Caco-2 (cell line): ENCODE measurements at regions not wholly inside any gene's neighbourhood (a gene's known extent, or its start where the extent isn't known, plus 50 kb on each side); places are given as distances from the start of the nearest gene placed in this dataset.

Source experiments
- BruUV-seq: library from RNA; stranded (reverse); fragments of 400-500 nt; replicated peaks from 2 replicates; lab custom pipeline; 2021; lab: Mats Ljungman, UMichigan
- CTCF ChIA-PET: fragments of 300-600 bp; sonication (Branson Sonifier 250); formaldehyde crosslinking; loops from one replicate; lab custom pipeline; 2022; ENCODE audit warnings: antibody characterized with exemption; lab: Charles Lee
- POLR2A ChIA-PET: fragments of 300-600 bp; sonication (Branson Sonifier 250); formaldehyde crosslinking; loops from one replicate; lab custom pipeline; 2022; ENCODE audit warnings: antibody characterized with exemption; lab: Charles Lee
- DNase-seq, 2 experiments: peaks; one replicate each; pipeline versions ENCODE4 v3.0.0 to v3.0.0-alpha.2; 2020 to 2022
- H3K27me3 ChIP-seq: replicated peaks from 2 replicates; pipeline ENCODE4 v1.6.0; 2011; ENCODE audit warnings: low read length; ENCODE audit not compliant: control insufficient read depth, insufficient read depth
- H3K36me3 ChIP-seq: 2 replicates; pipeline ENCODE4 v1.5.1; 2011; ENCODE audit warnings: low read length; ENCODE audit not compliant: control insufficient read depth, insufficient read depth
- H3K4me1 ChIP-seq: fragments of 250-450 bp; sonication (Bioruptor Pico); 2 replicates; pipeline ENCODE4 v1.5.1; 2020; ENCODE audit warnings: mild to moderate bottlenecking
- H3K4me3 ChIP-seq: 2 replicates; pipeline ENCODE4 v1.5.1; 2011; ENCODE audit warnings: low read depth, mild to moderate bottlenecking, control low read depth, low read length
- H3K9me3 ChIP-seq: fragments of 250-450 bp; sonication (Bioruptor Pico); 2 replicates; pipeline ENCODE4 v1.5.1; 2020; ENCODE audit warnings: mild to moderate bottlenecking, moderate library complexity
- H3K27ac Mint-ChIP-seq: one replicate; pipeline ENCODE4 v1.8.0; 2022; ENCODE audit warnings: mixed read lengths; ENCODE audit not compliant: unreplicated experiment
- H3K27me3 Mint-ChIP-seq: one replicate; pipeline ENCODE4 v1.8.0; 2022; ENCODE audit warnings: mixed read lengths; ENCODE audit not compliant: insufficient read depth, unreplicated experiment
- H3K36me3 Mint-ChIP-seq: one replicate; pipeline ENCODE4 v1.8.0; 2022; ENCODE audit warnings: mild to moderate bottlenecking, mixed read lengths; ENCODE audit not compliant: insufficient read depth, unreplicated experiment
- H3K4me1 Mint-ChIP-seq: one replicate; pipeline ENCODE4 v1.8.0; 2022; ENCODE audit warnings: low read depth, mixed read lengths; ENCODE audit not compliant: unreplicated experiment
- H3K4me3 Mint-ChIP-seq: one replicate; pipeline ENCODE4 v1.8.0; 2022; ENCODE audit warnings: mild to moderate bottlenecking, moderate library complexity, mixed read lengths; ENCODE audit not compliant: unreplicated experiment
- H3K9me3 Mint-ChIP-seq: one replicate; pipeline ENCODE4 v1.8.0; 2022; ENCODE audit warnings: mixed read lengths; ENCODE audit not compliant: unreplicated experiment
- intact Hi-C: fragments of 100-400 bp; cut with micrococcal nuclease; formaldehyde crosslinking; loops from one replicate; pipeline ENCODE4 v1.10.0; 2022; ENCODE audit not compliant: unreplicated experiment
- TF ChIP-seq, protein P1 (sequence below), 2 experiments: fragments of 200-600 bp in 1 of 2; IDR thresholded peaks; 1 replicate in 1 of 2; 2 replicates in 1 of 2; pipeline versions ENCODE4 v1.5.1 to v1.8.0; 2011 to 2022; ENCODE audit warnings: antibody characterized with exemption in 1 of 2, control low read depth in 1 of 2, inconsistent platforms in 1 of 2, low read depth in 1 of 2, low read length in 1 of 2, mild to moderate bottlenecking in 1 of 2, moderate library complexity in 1 of 2; ENCODE audit not compliant: insufficient read depth in 1 of 2, severe bottlenecking in 1 of 2, unreplicated experiment in 1 of 2

DNA sequence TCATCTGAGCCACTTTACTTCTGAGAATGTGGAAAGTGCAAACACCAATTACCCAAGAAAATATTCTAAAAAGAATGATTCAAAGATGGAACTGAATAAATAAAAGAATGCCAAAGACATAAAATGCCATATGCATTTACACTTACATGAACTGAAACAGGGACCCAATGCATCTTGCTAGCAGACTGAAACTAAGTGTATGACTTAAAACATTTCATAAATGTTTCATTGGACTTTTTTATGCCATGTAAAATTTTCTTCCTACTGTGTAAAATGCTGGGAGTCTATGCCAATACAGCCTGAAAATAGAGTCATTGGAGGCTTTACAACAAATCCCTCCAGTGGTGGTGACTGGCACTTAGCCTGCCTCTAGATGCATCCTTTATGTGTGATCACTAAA, 735.1 kb upstream of the CCDC54 start:
- no peaks in the 10 kb centered on the region for H3K9me3 Mint-ChIP-seq
- TF ChIP-seq, protein P1, sequence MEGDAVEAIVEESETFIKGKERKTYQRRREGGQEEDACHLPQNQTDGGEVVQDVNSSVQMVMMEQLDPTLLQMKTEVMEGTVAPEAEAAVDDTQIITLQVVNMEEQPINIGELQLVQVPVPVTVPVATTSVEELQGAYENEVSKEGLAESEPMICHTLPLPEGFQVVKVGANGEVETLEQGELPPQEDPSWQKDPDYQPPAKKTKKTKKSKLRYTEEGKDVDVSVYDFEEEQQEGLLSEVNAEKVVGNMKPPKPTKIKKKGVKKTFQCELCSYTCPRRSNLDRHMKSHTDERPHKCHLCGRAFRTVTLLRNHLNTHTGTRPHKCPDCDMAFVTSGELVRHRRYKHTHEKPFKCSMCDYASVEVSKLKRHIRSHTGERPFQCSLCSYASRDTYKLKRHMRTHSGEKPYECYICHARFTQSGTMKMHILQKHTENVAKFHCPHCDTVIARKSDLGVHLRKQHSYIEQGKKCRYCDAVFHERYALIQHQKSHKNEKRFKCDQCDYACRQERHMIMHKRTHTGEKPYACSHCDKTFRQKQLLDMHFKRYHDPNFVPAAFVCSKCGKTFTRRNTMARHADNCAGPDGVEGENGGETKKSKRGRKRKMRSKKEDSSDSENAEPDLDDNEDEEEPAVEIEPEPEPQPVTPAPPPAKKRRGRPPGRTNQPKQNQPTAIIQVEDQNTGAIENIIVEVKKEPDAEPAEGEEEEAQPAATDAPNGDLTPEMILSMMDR (IDR thresholded peaks at IDR 0.05; ENCODE audit: insufficient read depth in 1 of 2, low read depth in 1 of 2, low read length in 1 of 2, severe bottlenecking in 1 of 2, unreplicated experiment in 1 of 2) = no peak
- no peak overlapping the region for H3K4me3 ChIP-seq
- DNase-seq = no peak
- H3K4me1 Mint-ChIP-seq = no peaks in the 10 kb centered on the region
- ChIA-PET POLR2A (no interaction called here), CTCF (no interaction called here)
- H3K36me3 ChIP-seq = no peaks in the 10 kb centered on the region
- no peaks in the 10 kb centered on the region for H3K4me1 ChIP-seq
- H3K9me3 ChIP-seq = no peaks in the 10 kb centered on the region
- H3K27me3 ChIP-seq = no peaks in the 10 kb centered on the region
- H3K4me3 Mint-ChIP-seq = no peak overlapping the region
- no TSS peak for BruUV-seq
- no peaks in the 10 kb centered on the region for H3K36me3 Mint-ChIP-seq
- no peak overlapping the region for H3K27ac Mint-ChIP-seq
- intact Hi-C loops = no loop called here
- H3K27me3 Mint-ChIP-seq = no peaks in the 10 kb centered on the region

GRCh38 chr3:106643684-106644161, 733.5 kb upstream of the CCDC54 start:
- no peak for DNase-seq
- Mint-ChIP-seq H3K36me3 (no peaks in the 10 kb centered on the region), H3K27me3 (no peaks in the 10 kb centered on the region), H3K9me3 (no peaks in the 10 kb centered on the region), H3K27ac (no peak overlapping the region), H3K4me1 (no peaks in the 10 kb centered on the region), H3K4me3 (no peak overlapping the region)
- no peaks in the 10 kb centered on the region for H3K27me3 ChIP-seq
- no peaks in the 10 kb centered on the region for H3K36me3 ChIP-seq
- H3K4me3 ChIP-seq = no peak overlapping the region
- no peaks in the 10 kb centered on the region for H3K4me1 ChIP-seq
- CTCF ChIA-PET = no interaction called here
- no TSS peak for BruUV-seq
- TF ChIP-seq, protein P1 (IDR thresholded peaks at IDR 0.05; ENCODE audit: insufficient read depth in 1 of 2, low read depth in 1 of 2, low read length in 1 of 2, severe bottlenecking in 1 of 2, unreplicated experiment in 1 of 2) = no peak
- intact Hi-C loops = no loop called here
- no peaks in the 10 kb centered on the region for H3K9me3 ChIP-seq
- POLR2A ChIA-PET = no interaction called here

DNA sequence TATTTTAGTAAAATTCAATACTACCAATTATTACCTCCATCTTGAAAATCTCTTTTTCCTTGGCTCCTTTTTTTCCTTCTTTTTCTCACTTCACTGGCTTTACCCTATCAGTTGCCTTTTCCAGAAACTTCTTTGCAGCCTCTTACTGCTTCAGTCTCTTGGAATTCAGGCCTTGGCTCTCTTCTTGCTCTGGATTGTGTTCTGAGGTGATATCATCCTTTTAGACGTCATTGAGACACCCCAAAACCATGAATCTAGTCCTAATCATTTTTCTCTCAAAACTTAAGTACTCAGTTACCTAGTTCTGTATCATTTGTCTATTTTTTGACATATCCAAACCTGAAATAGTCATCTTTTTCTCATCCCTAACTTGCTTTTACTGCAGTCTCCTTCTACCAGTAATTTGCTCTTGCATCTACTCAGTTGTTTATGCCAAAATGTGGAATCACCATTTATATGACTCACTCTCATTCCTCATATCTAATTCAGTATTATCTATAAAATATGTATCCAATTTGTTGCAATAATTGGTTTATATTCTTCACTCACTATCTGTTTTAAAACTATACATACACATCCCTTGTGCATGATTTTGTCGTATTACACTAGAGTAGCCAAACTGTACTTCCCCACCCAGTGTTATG, 703.2 kb upstream of the CCDC54 start:
- ChIA-PET POLR2A (no interaction called here), CTCF (no interaction called here)
- no peaks in the 10 kb centered on the region for H3K27me3 ChIP-seq
- no peaks in the 10 kb centered on the region for H3K36me3 ChIP-seq
- H3K4me1 ChIP-seq = no peaks in the 10 kb centered on the region
- H3K4me3 Mint-ChIP-seq = no peak overlapping the region
- no peaks in the 10 kb centered on the region for H3K27me3 Mint-ChIP-seq
- intact Hi-C loops = no loop called here
- no peaks in the 10 kb centered on the region for H3K9me3 ChIP-seq
- BruUV-seq = no TSS peak
- TF ChIP-seq, protein P1 (IDR thresholded peaks at IDR 0.05; ENCODE audit: insufficient read depth in 1 of 2, low read depth in 1 of 2, low read length in 1 of 2, severe bottlenecking in 1 of 2, unreplicated experiment in 1 of 2) = no peak
- no peaks in the 10 kb centered on the region for H3K36me3 Mint-ChIP-seq
- H3K9me3 Mint-ChIP-seq = no peaks in the 10 kb centered on the region
- H3K4me3 ChIP-seq = no peak overlapping the region
- no peak overlapping the region for H3K27ac Mint-ChIP-seq
- no peak for DNase-seq
- H3K4me1 Mint-ChIP-seq = no peaks in the 10 kb centered on the region
